ENCODE measurements at regions not wholly inside any gene's neighbourhood (a gene's known extent, or its start where the extent isn't known, plus 50 kb on each side); places are given as distances from the start of the nearest gene placed in this dataset.

DNA sequence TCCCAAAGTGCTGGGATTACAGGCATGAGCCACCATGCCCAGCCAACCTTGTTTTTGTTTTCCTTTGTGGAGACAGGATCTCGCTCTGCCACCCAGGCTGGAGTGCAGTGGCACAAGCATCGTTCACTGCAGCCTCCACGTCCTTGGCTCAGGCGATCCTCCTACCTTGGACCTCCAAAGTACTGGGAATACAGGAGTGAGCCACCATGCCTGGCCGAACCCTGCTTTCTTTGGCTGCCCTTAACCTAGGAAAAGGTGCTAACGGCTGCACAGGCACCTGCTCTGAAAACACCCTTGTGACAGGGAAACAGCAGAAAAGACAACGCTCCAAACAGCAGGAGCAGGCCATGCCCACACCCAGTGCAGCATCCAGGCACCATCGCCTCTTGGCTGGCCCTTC is 71.9 kb downstream of the OAT start:
- no TSS peak for BruUV-seq (replicated peaks)
- DNase-seq (ENCODE audit: low read depth, low spot score), result no peak
- no peak for ATAC-seq
- Histone ChIP-seq H3K4me2 (ENCODE audit: low read length) (no peak overlapping the region), H2AFZ (ENCODE audit: low read depth, low read length, poor library complexity, severe bottlenecking) (no peak overlapping the region), H4K20me1 (ENCODE audit: insufficient read depth) (no peaks in the 10 kb centered on the region), H3K79me2 (ENCODE audit: insufficient read depth, low read length) (no peaks in the 10 kb centered on the region), H3K27me3 (ENCODE audit: insufficient read depth, low read length) (no peaks in the 10 kb centered on the region), H3K4me1 (ENCODE audit: control insufficient read depth in 1 of 2, insufficient read depth in 2 of 2, low read length in 2 of 2) (no peaks in the 10 kb centered on the region), H3K36me3 (ENCODE audit: control insufficient read depth in 1 of 2, insufficient read depth in 2 of 2, low read length in 2 of 2) (no peaks in the 10 kb centered on the region), H3K27ac (ENCODE audit: low read depth, low read length) (no peak overlapping the region), H3K9me2 (ENCODE audit: insufficient read depth) (no peaks in the 10 kb centered on the region), H3K9ac (ENCODE audit: low read length) (no peak overlapping the region), H3K4me3 (replicated peaks in 1 of 2; ENCODE audit: low read depth in 1 of 2, low read length in 2 of 2) (no peak overlapping the region), H3K9me3 (ENCODE audit: control insufficient read depth in 1 of 2, insufficient read depth in 1 of 2, low read depth in 1 of 2, low read length in 2 of 2) (no peaks in the 10 kb centered on the region)
- ChIA-PET RAD21 (ENCODE audit: low non-redundant PET in 1 of 2, low total read pairs in 2 of 2, uncharacterized antibody in 2 of 2, unreplicated experiment in 2 of 2) (no interaction called here), CTCF (no interaction called here), POLR2A (no interaction called here)
- TF ChIP-seq YY1 (IDR thresholded peaks at IDR 0.05; ENCODE audit: extremely low read depth, insufficient replicate concordance, low read depth, low read length) (no peak), FOSL1 (IDR thresholded peaks at IDR 0.05; ENCODE audit: low read depth) (no peak), RAD21 (IDR thresholded peaks at IDR 0.05; ENCODE audit: low read depth) (no peak), TCF7L2 (IDR thresholded peaks at IDR 0.05; ENCODE audit: borderline replicate concordance, extremely low read depth, insufficient read depth, insufficient read length) (no peak), CEBPB (IDR thresholded peaks at IDR 0.05; ENCODE audit: low read depth) (no peak)
- intact Hi-C loops (cut with micrococcal nuclease), result no loop called here

DNA sequence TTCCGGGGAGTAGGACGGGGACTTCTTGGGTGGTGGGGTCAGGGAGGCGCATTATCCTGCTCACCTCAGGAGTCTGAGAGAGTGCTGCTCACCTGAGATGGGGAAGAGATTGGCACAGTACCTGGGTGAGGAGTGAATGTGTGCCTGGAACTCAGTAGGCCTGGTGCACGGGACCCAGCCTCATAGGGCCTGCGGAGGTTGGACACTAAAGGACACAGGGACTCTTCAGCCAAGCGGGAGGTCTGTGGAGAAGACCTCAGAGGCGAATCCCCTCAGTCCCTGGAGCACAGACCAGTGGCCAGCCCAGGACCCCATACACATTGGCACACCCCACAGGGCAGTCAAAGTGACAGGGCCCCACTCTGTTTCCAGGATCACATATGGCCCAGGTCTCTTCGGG is 73.2 kb downstream of the OAT start:
- POLR2A ChIA-PET, result no interaction called here
- CTCF ChIA-PET, result no interaction called here
- no peaks in the 10 kb centered on the region for H3K27me3 ChIP-seq (ENCODE audit: insufficient read depth, low read length)
- H3K9ac ChIP-seq (ENCODE audit: low read length), result no peak overlapping the region
- no peaks in the 10 kb centered on the region for H3K36me3 ChIP-seq (ENCODE audit: control insufficient read depth in 1 of 2, insufficient read depth in 2 of 2, low read length in 2 of 2)
- intact Hi-C loops (cut with micrococcal nuclease), result no loop called here
- H3K9me3 ChIP-seq (ENCODE audit: control insufficient read depth in 1 of 2, insufficient read depth in 1 of 2, low read depth in 1 of 2, low read length in 2 of 2), result no peaks in the 10 kb centered on the region
- H3K27ac ChIP-seq (ENCODE audit: low read depth, low read length), result no peak overlapping the region
- DNase-seq (ENCODE audit: low read depth, low spot score), result no peak
- no peaks in the 10 kb centered on the region for H3K9me2 ChIP-seq (ENCODE audit: insufficient read depth)
- H3K4me3 ChIP-seq (replicated peaks in 1 of 2; ENCODE audit: low read depth in 1 of 2, low read length in 2 of 2), result no peak overlapping the region
- no peaks in the 10 kb centered on the region for H4K20me1 ChIP-seq (ENCODE audit: insufficient read depth)
- no peak overlapping the region for H2AFZ ChIP-seq (ENCODE audit: low read depth, low read length, poor library complexity, severe bottlenecking)
- H3K4me1 ChIP-seq (ENCODE audit: control insufficient read depth in 1 of 2, insufficient read depth in 2 of 2, low read length in 2 of 2), result no peaks in the 10 kb centered on the region
- ATAC-seq, result no peak
- H3K4me2 ChIP-seq (ENCODE audit: low read length), result no peak overlapping the region
- H3K79me2 ChIP-seq (ENCODE audit: insufficient read depth, low read length), result no peaks in the 10 kb centered on the region
- TF ChIP-seq TCF7L2 (IDR thresholded peaks at IDR 0.05; ENCODE audit: borderline replicate concordance, extremely low read depth, insufficient read depth, insufficient read length) (no peak), POLR2AphosphoS5 (IDR thresholded peaks at IDR 0.05; ENCODE audit: low read depth, low read length) (no peak), EGR1 (IDR thresholded peaks at IDR 0.05; ENCODE audit: low read depth) (no peak), SRF (IDR thresholded peaks at IDR 0.05; ENCODE audit: low read depth) (no peak), CEBPB (IDR thresholded peaks at IDR 0.05; ENCODE audit: low read depth) (no peak), ELF1 (IDR thresholded peaks at IDR 0.05; ENCODE audit: borderline replicate concordance, low read depth) (no peak), POLR2A (IDR thresholded peaks at IDR 0.05; ENCODE audit: borderline replicate concordance, extremely low read depth, insufficient read depth, insufficient read length) (no peak), YY1 (IDR thresholded peaks at IDR 0.05; ENCODE audit: extremely low read depth, insufficient replicate concordance, low read depth, low read length) (no peak), RAD21 (IDR thresholded peaks at IDR 0.05; ENCODE audit: low read depth) (no peak), JUND (IDR thresholded peaks at IDR 0.05) (no peak), CBX3 (IDR thresholded peaks at IDR 0.05; ENCODE audit: low read depth) (no peak), FOSL1 (IDR thresholded peaks at IDR 0.05; ENCODE audit: low read depth) (no peak)
- TF ChIP-seq, protein P1, sequence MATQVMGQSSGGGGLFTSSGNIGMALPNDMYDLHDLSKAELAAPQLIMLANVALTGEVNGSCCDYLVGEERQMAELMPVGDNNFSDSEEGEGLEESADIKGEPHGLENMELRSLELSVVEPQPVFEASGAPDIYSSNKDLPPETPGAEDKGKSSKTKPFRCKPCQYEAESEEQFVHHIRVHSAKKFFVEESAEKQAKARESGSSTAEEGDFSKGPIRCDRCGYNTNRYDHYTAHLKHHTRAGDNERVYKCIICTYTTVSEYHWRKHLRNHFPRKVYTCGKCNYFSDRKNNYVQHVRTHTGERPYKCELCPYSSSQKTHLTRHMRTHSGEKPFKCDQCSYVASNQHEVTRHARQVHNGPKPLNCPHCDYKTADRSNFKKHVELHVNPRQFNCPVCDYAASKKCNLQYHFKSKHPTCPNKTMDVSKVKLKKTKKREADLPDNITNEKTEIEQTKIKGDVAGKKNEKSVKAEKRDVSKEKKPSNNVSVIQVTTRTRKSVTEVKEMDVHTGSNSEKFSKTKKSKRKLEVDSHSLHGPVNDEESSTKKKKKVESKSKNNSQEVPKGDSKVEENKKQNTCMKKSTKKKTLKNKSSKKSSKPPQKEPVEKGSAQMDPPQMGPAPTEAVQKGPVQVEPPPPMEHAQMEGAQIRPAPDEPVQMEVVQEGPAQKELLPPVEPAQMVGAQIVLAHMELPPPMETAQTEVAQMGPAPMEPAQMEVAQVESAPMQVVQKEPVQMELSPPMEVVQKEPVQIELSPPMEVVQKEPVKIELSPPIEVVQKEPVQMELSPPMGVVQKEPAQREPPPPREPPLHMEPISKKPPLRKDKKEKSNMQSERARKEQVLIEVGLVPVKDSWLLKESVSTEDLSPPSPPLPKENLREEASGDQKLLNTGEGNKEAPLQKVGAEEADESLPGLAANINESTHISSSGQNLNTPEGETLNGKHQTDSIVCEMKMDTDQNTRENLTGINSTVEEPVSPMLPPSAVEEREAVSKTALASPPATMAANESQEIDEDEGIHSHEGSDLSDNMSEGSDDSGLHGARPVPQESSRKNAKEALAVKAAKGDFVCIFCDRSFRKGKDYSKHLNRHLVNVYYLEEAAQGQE (IDR thresholded peaks at IDR 0.05; ENCODE audit: low read depth), result no peak
- TF ChIP-seq, protein P2, sequence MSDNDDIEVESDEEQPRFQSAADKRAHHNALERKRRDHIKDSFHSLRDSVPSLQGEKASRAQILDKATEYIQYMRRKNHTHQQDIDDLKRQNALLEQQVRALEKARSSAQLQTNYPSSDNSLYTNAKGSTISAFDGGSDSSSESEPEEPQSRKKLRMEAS (IDR thresholded peaks at IDR 0.05), result no peak
- TF ChIP-seq, protein P3, sequence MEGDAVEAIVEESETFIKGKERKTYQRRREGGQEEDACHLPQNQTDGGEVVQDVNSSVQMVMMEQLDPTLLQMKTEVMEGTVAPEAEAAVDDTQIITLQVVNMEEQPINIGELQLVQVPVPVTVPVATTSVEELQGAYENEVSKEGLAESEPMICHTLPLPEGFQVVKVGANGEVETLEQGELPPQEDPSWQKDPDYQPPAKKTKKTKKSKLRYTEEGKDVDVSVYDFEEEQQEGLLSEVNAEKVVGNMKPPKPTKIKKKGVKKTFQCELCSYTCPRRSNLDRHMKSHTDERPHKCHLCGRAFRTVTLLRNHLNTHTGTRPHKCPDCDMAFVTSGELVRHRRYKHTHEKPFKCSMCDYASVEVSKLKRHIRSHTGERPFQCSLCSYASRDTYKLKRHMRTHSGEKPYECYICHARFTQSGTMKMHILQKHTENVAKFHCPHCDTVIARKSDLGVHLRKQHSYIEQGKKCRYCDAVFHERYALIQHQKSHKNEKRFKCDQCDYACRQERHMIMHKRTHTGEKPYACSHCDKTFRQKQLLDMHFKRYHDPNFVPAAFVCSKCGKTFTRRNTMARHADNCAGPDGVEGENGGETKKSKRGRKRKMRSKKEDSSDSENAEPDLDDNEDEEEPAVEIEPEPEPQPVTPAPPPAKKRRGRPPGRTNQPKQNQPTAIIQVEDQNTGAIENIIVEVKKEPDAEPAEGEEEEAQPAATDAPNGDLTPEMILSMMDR (IDR thresholded peaks at IDR 0.05 in 2 of 3, conservative IDR thresholded peaks at IDR 0.05 in 1 of 3; ENCODE audit: borderline replicate concordance in 1 of 3, insufficient read depth in 1 of 3, low read depth in 2 of 3, low read length in 2 of 3), result no peak
- BruUV-seq (replicated peaks), result no TSS peak
- RAD21 ChIA-PET (ENCODE audit: low non-redundant PET in 1 of 2, low total read pairs in 2 of 2, uncharacterized antibody in 2 of 2, unreplicated experiment in 2 of 2), result no interaction called here
